ENCODE measurements at regions not wholly inside any gene's neighbourhood (a gene's known extent, or its start where the extent isn't known, plus 50 kb on each side); places are given as distances from the start of the nearest gene placed in this dataset.

GRCh38 chr14:22416193-22416592 lies 172.8 kb downstream of the DAD1 start:
- no peak for DNase-seq
- H3K36me3 ChIP-seq (ENCODE audit: low read depth), result no peaks in the 10 kb centered on the region
- peaks cover 28% of the 10 kb centered on the region for H3K27me3 ChIP-seq (replicated peaks; ENCODE audit: insufficient read depth)
- H3K4me1 ChIP-seq (ENCODE audit: insufficient read depth), result no peaks in the 10 kb centered on the region
- H3K9me2 ChIP-seq (ENCODE audit: insufficient read depth), result no peaks in the 10 kb centered on the region
- H4K20me1 ChIP-seq (ENCODE audit: insufficient read depth), result no peaks in the 10 kb centered on the region
- no peaks in the 10 kb centered on the region for H3F3A ChIP-seq (ENCODE audit: insufficient read depth)
- 18 to 21% methylated on average over 2 of the region's 2 CpGs for WGBS, 2 experiments (ENCODE audit: low coverage in 1 of 2, low lambda C conversion rate in 2 of 2, missing lambda C conversion rate in 2 of 2)
- no peak overlapping the region for H3K4me3 ChIP-seq
- no peaks in the 10 kb centered on the region for H3K79me2 ChIP-seq (ENCODE audit: insufficient read depth)
- in situ Hi-C loops (cut with MboI), result no loop called here
- H3K27ac ChIP-seq, result no peak overlapping the region
- TF ChIP-seq EZH2phosphoT487 (IDR thresholded peaks at IDR 0.05; ENCODE audit: insufficient read depth, low read depth), result no peak
- no peak for TF ChIP-seq EZH2 (IDR thresholded peaks at IDR 0.05; ENCODE audit: insufficient read depth, poor library complexity, severe bottlenecking)
- no peaks in the 10 kb centered on the region for H3K9me3 ChIP-seq (ENCODE audit: low read depth)
- H3K4me2 ChIP-seq (ENCODE audit: unreplicated experiment), result no peak overlapping the region
- no peak overlapping the region for H2AFZ ChIP-seq
- H3K9ac ChIP-seq, result no peak overlapping the region

- Histone ChIP-seq H3K36me3 (ENCODE audit: low read depth) (no peaks in the 10 kb centered on the region), H4K20me1 (ENCODE audit: insufficient read depth) (no peaks in the 10 kb centered on the region), H3K9ac (no peak overlapping the region), H3K4me1 (ENCODE audit: insufficient read depth) (no peaks in the 10 kb centered on the region), H3K4me3 (no peak overlapping the region), H3K79me2 (ENCODE audit: insufficient read depth) (no peaks in the 10 kb centered on the region), H2AFZ (no peak overlapping the region), H3K27ac (no peak overlapping the region), H3K4me2 (ENCODE audit: unreplicated experiment) (no peak overlapping the region), H3K9me3 (ENCODE audit: low read depth) (no peaks in the 10 kb centered on the region), H3K9me2 (ENCODE audit: insufficient read depth) (no peaks in the 10 kb centered on the region), H3K27me3 (replicated peaks; ENCODE audit: insufficient read depth) (peaks cover 30% of the 10 kb centered on the region), H3F3A (ENCODE audit: insufficient read depth) (no peaks in the 10 kb centered on the region)
- no peak for DNase-seq
- 76 to 91% methylated on average over 1 of the region's 1 CpG for WGBS, 2 experiments (ENCODE audit: low coverage in 1 of 2, low lambda C conversion rate in 2 of 2, missing lambda C conversion rate in 2 of 2)
- TF ChIP-seq EZH2 (IDR thresholded peaks at IDR 0.05; ENCODE audit: insufficient read depth, poor library complexity, severe bottlenecking) (no peak), EZH2phosphoT487 (IDR thresholded peaks at IDR 0.05; ENCODE audit: insufficient read depth, low read depth) (no peak)
- in situ Hi-C loops (cut with MboI), result no loop called here
These were observed 173.4 kb downstream of the DAD1 start for GRCh38 chr14:22415605-22415959.

DNA sequence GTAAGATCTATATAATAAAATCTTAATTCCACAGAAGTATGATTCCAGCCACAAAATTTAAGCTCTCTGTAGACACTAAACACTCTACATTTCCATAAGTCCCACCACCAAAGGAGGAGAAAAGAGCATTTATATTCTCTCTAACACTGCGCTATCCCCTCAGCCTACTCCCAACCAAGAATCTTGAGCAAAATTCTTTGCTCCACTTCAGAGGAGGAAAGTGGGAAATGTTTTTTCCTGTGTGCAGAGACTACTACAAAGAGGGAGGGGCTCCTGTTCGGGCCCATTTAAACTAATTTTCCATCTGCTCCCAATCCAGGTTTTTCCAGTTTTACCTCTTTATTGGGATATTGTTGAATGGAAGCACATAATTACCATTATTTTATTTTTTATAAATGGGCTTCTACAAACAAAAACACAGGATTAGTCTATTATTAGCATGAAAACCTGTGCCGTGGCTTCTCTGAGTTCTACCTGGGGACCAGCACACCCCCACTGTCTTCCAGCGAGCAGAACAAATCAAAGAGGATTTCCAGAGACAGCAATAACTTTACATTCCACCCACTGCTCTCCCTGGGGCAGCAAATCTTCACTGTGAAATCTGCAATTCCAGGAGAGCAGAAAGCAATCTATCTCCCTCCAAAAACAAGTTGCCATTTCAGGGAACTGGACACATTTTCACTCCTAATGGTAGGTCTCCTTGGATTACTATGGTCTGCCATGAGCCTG lies 174.0 kb downstream of the DAD1 start:
- Histone ChIP-seq H3K4me2 (ENCODE audit: unreplicated experiment) (no peak overlapping the region), H3K4me3 (no peak overlapping the region), H4K20me1 (ENCODE audit: insufficient read depth) (no peaks in the 10 kb centered on the region), H3K9me3 (ENCODE audit: low read depth) (no peaks in the 10 kb centered on the region), H3K36me3 (ENCODE audit: low read depth) (no peaks in the 10 kb centered on the region), H3K27me3 (replicated peaks; ENCODE audit: insufficient read depth) (peaks cover 29% of the 10 kb centered on the region), H3K79me2 (ENCODE audit: insufficient read depth) (no peaks in the 10 kb centered on the region), H3K4me1 (ENCODE audit: insufficient read depth) (no peaks in the 10 kb centered on the region), H3K9ac (no peak overlapping the region), H2AFZ (no peak overlapping the region), H3K27ac (no peak overlapping the region), H3K9me2 (ENCODE audit: insufficient read depth) (no peaks in the 10 kb centered on the region), H3F3A (ENCODE audit: insufficient read depth) (no peaks in the 10 kb centered on the region)
- TF ChIP-seq EZH2phosphoT487 (IDR thresholded peaks at IDR 0.05; ENCODE audit: insufficient read depth, low read depth) (no peak), EZH2 (IDR thresholded peaks at IDR 0.05; ENCODE audit: insufficient read depth, poor library complexity, severe bottlenecking) (no peak)
- DNase-seq, result no peak
- WGBS, 2 experiments (ENCODE audit: low coverage in 1 of 2, low lambda C conversion rate in 2 of 2, missing lambda C conversion rate in 2 of 2), result 67 to 69% methylated on average over 4 of the region's 4 CpGs
- in situ Hi-C loops (cut with MboI), result no loop called here

DNA sequence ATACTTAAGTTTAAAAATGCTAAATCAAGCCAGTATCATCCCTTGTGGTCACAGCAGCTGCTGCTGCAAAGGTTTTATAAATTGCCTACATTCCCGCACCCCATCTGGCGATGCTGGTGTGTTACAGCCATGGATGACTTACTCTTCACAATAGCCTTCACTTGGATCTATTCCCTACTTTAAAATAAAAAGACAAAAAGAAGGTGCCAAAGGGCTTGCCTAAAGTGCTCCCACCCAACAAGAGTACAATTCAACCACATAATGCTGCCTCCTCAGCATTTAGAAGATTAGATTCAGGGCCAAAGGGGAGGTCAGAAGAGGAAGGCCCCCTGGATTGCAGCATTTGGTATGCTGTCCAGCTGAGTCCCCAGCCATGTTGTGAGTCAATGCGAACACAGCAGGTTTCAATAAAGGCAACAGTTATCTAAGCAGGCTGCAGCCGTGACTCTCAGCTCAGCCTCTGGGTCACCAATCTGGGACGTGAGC lies 176.1 kb downstream of the DAD1 start:
- H3K9me2 ChIP-seq (ENCODE audit: insufficient read depth), result no peaks in the 10 kb centered on the region
- no peak overlapping the region for H3K27ac ChIP-seq
- TF ChIP-seq EZH2 (IDR thresholded peaks at IDR 0.05; ENCODE audit: insufficient read depth, poor library complexity, severe bottlenecking), result no peak
- no peak for TF ChIP-seq EZH2phosphoT487 (IDR thresholded peaks at IDR 0.05; ENCODE audit: insufficient read depth, low read depth)
- H3K27me3 ChIP-seq (replicated peaks; ENCODE audit: insufficient read depth), result peaks cover 30% of the 10 kb centered on the region
- no peak overlapping the region for H3K4me3 ChIP-seq
- no peak overlapping the region for H3K4me2 ChIP-seq (ENCODE audit: unreplicated experiment)
- H4K20me1 ChIP-seq (ENCODE audit: insufficient read depth), result no peaks in the 10 kb centered on the region
- no peaks in the 10 kb centered on the region for H3K79me2 ChIP-seq (ENCODE audit: insufficient read depth)
- DNase-seq, result peak; percentile 37
- in situ Hi-C loops (cut with MboI), result no loop called here
- H3K4me1 ChIP-seq (ENCODE audit: insufficient read depth), result no peaks in the 10 kb centered on the region
- 34 to 47% methylated on average over 5 of the region's 5 CpGs for WGBS, 2 experiments (ENCODE audit: low coverage in 1 of 2, low lambda C conversion rate in 2 of 2, missing lambda C conversion rate in 2 of 2)
- H2AFZ ChIP-seq, result no peak overlapping the region
- no peaks in the 10 kb centered on the region for H3K36me3 ChIP-seq (ENCODE audit: low read depth)
- H3F3A ChIP-seq (ENCODE audit: insufficient read depth), result no peaks in the 10 kb centered on the region
- no peaks in the 10 kb centered on the region for H3K9me3 ChIP-seq (ENCODE audit: low read depth)
- H3K9ac ChIP-seq, result no peak overlapping the region

All from GM23248 (cell line).